Posterior vena cava (tissue), 2 donors: ENCODE measurements at regions not wholly inside any gene's neighbourhood (a gene's known extent, or its start where the extent isn't known, plus 50 kb on each side); places are given as distances from the start of the nearest gene placed in this dataset.
"Not testable (repeated sequence)": the region's sequence is repeated elsewhere in the genome, so short reads cannot be mapped to it uniquely, and the experiment has no call there.

Experiments used
- DNase-seq: peaks from one replicate; pipeline ENCODE4 v3.0.0-alpha.2; 2020; ENCODE audit warnings: low spot score
- intact Hi-C, 2 donors: fragments of 100-400 bp; cut with DNase I; formaldehyde crosslinking; loops; one replicate each; pipeline versions ENCODE4 v1.14.1 to v1.14.2; 2022 to 2023
- donor health status: DM: yes; HTN: yes; CAD: no.
- donor health status: DM: yes; HTN: yes; CAD: no.

DNA sequence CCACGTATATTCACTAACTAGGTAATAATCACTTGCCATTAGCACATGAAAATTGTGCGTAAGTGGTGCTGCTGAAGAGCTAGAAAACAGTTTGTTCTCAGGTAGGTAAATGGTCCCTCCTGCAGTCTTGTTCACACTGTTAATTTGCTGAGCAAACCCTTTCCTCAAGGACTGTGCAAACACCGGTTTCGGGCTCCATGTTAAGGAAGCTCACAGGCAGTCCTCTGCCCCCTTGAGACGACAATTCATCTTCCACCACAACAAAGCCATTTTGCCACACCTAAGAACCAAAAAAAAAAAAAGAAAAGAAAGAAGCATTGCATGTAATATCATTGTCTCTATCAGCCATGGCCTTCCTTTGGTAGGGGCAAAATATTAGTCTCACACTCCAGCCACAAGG is 193.9 kb downstream of the BCL11A start:
- DNase-seq, result no peak
- intact Hi-C loops, result no loop called here

DNA sequence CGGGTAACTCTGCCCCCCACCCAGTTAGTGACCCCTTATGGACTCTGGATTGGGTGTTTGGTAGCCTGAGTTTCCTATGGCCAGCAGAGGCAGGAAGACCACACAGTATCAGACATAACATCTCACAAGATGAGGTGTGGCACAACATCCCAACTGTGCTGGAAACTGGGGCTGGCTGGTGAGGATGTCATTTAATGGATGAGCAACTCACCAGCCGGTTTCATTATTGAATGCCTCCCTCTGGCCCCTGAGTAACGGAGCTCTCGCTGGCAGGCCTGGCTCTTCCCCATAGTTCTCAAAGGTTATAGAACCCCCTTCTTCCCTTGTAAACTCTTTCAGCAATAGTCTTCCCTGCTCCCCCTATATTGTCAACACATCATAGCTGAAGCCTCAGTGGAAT is 195.0 kb downstream of the BCL11A start:
- DNase-seq, result no peak
- intact Hi-C loops, result no loop called here

DNA sequence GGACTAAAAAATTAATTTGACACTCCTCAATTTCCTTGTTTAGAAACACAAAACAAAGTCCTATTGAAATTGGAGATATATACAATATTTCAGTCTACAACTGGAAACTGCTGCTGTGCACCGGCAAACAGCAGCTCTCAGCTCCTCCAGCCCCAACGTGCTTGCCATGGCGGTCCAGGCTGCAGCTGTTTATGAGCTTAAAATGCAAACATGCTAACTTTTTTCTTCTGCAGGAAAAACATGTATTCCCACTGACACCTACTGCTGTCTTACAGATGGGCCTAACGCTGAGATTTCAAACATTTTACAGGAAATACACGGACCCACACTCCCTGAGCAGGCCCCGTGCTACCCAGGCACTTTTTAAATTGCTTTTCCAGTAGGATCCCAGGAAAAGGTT is 195.5 kb downstream of the BCL11A start:
- no peak for DNase-seq
- intact Hi-C loops, result no loop called here

DNA sequence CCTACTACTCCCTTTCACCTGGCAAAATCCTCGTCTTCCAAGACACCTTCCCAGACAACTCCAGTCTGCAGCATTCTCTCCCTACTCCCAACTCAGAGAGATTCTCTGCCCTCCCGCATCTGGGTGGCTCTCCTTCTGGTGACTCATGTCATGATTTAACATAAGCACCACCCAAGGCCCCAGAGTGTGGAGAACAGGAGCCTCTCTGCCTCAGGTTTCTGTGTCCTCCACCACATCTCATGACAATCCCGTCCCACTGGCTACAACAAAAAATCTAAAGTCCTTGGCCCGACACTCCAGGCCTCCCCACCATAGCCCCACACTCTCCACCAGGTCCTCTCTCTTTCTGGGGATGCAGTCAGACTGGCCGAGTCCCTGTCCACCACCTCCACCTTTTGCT is 197.1 kb downstream of the BCL11A start:
- intact Hi-C loops, result no loop called here
- no peak for DNase-seq

DNA sequence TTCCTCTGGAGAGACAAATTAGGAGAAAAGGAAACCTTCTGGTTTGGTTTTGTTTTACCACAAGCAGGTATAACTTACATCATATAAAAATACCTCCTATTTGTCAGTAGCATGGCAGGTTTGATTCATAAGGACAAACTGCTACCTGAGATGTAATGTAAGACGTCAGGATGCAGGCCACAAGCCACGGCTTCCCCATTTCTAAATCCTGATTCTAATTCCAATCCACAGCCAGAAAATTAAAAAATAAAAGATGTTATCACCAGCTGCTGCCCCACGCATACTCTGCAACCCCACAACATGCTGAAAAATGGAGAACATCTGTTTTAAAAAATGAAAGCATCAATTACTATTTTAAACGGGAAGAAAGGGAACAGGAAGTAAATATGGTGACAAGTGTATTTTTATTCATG is 197.6 kb downstream of the BCL11A start:
- DNase-seq, result no peak
- intact Hi-C loops, result no loop called here

DNA sequence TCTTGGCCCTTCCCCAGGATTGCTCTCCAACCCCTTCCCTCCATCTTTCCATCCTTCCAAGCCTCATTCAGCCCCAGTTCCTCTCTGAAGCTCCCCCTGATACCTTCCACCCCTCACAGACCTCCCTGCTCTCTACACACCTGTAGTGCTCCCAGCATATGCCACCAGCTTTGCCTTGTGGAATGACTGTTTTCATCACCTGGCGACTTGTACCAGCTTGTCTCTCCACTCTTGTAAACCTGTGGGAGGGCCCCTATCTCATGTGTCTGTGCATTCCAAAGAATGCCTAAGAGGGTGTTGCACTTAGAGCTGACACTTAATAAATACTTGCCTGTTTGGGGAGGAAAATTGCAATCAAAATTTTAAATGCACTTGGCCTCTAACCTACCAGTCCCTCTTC is 198.7 kb downstream of the BCL11A start:
- intact Hi-C loops, result no loop called here
- no peak for DNase-seq

DNA sequence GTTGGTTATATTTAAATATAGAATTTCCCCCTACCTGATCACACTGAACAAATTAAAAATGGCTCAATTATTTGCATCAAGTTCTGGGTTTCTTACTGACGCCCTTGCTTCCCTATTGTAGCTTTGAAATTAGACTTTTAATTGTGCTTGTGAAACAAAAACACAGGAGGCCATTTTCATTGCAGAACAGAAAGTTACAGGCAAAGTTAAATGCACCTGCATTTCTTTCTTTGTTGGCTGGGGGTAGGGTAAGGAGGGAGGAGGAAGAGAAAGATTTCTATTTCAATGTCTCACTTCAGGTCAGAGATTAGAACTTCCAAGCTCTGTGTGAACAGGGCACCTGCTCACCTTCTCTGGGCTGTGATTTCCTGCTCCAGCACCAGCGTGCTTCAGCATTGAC is 199.6 kb downstream of the BCL11A start:
- no peak for DNase-seq

DNA sequence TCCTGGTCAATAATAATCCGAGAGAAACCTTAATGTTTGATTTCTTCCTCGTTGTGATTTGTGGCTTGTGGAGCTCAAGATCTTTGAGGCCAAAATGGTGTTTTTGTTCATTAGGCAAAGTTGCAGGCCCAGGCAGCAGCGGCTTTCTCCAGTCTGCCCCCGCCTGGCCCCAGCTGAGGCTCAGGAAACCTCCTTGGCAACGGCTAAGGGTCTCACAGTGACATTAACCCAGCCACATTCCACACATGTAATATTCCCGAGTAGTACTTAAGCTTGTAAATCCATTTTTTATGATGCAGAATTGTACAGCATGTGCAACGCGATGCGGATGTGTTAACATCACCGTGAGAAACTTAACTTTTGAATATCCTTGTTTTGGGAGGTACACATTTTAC is 200.1 kb downstream of the BCL11A start:
- no peak for DNase-seq
- intact Hi-C loops, result no loop called here

More for the DNA sequence above, 199.6 kb downstream of the BCL11A start:
- intact Hi-C loops, result no loop called here

DNA sequence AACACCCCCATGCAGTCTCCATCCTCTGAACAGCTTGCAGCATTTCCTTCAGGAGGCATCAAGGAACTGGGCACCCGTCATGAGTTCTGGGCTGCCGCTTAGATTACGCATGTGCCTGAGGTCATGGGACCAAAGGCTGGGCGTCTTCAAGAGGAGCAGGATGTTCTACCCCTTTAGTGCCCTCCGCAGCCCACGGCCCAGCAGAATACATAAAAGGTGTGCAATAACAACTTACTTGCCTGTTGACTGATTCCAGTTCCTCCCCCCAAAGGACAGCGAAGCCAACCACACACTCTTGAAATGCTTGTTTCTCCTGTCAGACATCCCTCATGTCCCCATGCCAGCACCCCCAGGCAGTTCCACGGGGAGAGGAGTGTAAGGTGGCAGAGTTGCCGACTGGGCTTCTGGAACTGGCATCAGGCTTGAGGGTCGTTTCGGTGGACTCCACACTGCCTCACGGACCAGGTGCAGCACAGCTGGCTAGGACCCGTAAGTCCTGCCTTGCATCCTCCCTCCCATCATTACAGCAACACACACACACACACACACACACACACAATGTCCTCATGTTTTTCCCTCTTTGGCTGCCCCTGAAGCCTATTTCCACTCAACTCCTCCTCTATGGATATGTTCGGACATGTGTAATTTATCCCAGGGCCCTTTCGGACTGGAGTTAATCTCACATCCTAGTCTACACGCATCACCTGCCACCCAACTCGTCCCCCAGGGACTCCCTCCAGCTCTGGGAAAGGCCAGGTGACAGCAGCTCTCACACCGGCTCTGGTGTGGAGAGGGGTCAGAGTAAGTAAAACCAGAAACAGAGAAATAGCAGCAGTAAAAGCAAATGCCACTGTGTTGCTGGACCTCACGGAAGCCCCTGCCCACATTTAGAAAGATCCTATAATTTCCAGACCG is 200.7 kb downstream of the BCL11A start:
- DNase-seq, result no peak
- intact Hi-C loops, result no loop called here

DNA sequence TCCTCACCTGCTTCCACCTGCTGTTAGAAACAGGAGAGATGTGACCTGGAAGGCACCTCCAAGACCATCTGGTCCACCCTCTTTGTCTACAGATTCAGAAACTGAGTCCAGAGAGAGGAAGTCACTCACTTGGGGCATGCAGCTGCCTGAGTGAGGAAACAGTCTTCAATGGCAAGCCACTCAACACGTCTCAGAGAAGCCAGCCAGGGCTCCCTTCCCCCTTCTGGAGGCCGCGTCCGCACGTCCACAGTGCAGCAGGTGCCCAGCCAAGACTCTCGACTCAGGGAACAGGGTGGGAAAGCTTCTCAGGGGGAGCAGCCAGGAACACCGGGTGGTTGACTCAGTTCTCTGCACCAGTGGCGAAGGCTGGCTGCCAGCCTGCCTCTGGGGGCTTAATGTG is 201.7 kb downstream of the BCL11A start:
- intact Hi-C loops, result no loop called here

DNA sequence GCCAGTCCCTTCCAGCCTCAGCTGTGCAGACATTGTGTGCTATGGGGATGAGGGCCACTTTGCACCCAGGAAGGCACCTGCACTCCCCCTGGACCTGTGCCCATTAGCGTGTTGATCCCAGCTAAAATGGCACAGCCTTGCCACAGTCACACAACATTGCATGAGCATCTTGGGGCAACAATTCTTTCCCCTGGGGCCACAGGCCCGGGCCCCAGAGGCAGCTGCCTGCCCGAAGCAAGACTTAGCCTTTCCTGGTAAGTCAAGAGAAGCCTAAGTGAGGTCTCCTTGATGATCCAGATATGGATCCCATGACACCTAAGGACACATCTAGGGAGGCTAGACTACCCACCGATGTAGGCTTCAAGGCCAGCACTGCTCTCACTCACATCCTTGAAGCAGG is 202.1 kb downstream of the BCL11A start:
- intact Hi-C loops, result no loop called here
- no peak for DNase-seq

More for the DNA sequence above, 201.7 kb downstream of the BCL11A start:
- no peak for DNase-seq

DNA sequence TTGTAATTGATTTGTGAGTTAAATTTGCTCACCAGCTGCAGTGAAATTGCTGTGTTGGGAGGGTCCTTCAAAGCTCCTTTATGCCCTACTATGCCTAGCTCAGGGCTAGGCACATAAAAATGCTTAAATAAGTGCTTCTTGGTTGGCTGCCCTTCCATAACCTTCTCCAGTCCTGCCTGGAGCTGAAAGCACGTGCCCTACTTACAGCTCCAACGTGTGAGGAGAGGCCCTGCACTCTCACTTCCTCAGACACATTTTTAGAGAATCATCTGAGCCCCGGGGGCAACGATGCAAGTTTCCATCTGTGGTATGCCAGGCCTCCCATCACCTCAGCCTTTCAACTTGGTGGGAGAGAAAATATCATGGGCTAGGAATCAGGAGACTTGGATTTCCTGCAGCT is 202.7 kb downstream of the BCL11A start:
- intact Hi-C loops, result no loop called here
- DNase-seq, result no peak

DNA sequence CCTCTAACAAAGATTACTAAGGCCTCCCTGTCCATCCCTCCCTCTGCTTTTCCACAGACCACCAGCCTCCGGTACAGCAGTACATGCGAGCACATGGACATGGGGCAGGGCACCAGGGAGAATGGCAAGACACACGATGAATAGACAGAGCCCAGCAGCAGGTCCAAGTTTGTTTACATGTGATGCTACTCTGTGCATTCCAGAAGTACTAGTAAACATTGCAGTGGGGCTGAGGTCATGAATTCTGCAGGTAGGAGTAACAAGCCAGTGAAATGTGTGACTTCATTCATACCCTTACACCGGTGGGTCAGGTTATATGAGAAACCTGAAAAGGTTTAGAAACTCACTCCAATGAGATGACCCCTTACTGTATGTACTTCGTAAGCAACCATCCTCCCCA is 205.7 kb downstream of the BCL11A start:
- no peak for DNase-seq
- intact Hi-C loops, result no loop called here

DNA sequence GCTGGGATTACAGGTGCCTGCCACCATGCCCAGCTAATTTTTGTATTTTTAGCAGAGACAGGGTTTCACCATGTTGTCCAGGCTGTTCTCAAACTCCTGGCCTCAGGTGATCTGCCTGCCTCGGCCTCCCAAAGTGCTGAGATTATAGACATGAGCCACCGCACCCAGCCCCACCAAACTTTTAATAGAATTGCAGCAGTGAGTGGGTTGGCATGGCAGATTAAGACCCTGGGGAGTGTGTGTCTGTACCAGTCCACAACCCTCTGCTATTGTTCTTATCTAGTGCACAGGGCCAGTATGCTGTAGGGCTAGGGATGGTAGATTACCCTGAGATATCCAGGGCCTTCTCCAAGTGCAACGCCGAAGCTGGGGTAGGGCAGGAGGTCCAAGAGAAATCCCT is 211.0 kb downstream of the BCL11A start:
- DNase-seq, intact Hi-C loops: not testable (repeated sequence)

DNA sequence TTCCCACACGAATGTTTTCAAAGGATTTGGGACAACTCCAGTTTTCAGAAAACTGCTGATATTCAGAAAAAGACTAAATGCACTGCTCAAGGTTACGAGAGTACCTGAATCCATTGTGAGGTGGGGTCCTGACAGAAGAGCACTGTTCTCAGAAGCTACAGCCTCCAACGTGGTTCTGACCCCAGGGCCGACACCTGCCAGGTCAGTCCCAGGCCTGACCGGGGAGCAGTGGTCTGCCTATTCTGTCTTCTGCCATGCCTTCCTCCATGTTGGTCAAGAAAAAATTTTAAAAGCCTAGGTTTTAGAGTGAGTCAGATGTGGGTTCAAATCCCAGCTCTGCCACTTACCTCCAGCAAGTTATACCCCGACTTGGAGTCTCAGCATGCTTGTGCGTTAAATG is 212.3 kb downstream of the BCL11A start:
- intact Hi-C loops, result no loop called here

DNA sequence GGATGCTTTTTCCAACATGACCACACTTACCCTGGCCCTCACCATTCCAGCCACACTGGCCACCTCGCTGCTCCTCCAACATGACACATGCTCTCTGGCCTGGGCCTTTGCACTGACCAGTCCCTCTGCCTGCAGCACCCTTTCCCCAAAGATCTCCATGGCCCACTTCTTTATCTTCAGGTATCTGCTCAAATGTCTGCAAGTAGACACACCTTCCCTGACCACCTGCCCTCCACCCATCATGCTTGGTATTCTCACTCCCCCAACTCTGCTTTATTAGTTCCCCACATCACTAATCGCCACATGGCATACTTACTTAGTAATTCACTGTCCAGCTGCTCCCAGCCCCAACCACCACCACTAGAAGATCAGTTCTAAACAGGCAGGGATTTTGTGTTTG is 214.2 kb downstream of the BCL11A start:
- DNase-seq, result no peak
- intact Hi-C loops, result no loop called here

More for the DNA sequence above, 212.3 kb downstream of the BCL11A start:
- no peak for DNase-seq

DNA sequence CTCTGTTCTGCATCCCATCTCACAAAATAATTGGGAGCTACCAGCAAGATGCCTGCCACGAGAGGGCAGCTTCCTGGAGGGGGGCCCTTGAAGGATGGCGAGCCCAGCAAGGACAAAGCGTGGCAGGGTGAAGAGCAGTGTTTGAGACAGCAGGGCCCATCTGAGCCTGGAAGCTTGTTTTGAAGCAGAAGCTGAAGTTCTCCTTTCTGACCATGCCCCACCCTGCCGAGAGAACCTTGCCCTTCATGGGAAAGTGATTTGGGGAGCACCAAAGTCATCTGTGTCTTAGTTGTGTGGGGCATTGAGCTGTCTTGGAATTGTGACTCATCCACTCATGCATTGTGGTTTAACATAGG is 216.3 kb downstream of the BCL11A start:
- intact Hi-C loops, result no loop called here
- no peak for DNase-seq

DNA sequence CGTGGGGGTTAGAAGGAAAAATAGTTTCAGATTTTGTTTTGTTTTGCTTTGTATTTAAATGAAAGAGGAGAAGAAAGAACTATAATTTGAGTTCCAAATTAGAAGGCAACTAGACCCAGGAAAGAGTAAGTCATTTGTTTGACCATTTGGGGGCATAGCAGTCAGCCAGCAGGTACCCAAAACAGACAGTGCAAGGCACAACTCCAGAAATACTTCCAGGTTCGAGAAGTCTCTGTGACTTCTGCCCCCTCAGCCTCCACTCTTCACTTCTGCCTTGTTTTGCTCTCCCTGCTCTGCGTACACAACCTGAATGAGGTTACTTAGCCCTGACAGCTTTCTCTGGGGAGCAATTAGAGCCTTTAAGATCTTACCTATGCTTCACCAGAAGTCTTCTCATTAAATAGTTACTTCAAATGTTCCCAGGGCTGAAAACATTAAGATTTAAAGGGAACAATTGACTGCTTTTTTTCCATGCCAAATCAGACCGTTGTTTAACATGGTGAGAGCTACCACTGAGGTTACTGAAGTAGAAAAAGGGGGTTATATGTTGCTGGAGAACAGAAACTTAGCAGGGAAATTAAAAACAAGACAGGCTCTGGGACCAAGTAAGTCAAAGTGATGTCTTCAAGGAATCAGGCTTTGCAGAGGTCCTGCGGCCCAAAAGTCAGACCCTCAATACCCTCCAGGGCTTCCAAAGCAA is 216.9 kb downstream of the BCL11A start:
- no peak for DNase-seq
- intact Hi-C loops, result no loop called here

DNA sequence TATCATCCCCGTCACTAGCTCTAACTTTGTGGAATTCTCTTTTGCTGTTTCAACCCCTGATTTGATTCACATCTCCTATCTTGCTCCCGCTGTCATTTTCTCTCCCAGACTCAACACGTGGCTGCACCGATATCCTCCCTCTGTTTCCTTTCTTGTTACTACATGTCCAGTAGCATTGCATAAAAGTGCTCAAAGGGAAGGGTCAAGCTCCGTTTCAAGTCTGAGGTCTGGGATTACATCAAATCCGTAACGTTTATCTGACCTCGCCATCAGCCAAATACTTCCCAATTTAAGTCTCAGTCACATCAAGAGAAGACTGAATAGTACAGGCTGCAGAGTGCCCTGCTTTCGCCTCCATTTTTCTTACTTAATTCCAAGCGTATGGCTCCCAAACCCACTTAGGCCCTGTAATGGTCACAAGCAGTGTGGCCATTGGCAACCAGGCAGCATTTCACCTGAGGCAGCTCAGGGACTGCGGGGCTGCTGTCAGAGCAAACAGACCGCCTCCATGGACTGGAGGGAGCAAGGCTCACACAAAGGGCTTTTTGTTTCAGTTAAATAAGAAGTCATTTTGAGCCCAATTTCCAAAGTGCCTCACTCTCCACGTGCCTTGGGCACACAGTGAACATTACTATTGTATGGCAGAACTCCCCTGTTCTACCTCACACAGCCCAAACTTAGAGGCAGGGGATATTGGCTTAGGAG is 217.8 kb downstream of the BCL11A start:
- intact Hi-C loops, result no loop called here
- DNase-seq, result no peak

DNA sequence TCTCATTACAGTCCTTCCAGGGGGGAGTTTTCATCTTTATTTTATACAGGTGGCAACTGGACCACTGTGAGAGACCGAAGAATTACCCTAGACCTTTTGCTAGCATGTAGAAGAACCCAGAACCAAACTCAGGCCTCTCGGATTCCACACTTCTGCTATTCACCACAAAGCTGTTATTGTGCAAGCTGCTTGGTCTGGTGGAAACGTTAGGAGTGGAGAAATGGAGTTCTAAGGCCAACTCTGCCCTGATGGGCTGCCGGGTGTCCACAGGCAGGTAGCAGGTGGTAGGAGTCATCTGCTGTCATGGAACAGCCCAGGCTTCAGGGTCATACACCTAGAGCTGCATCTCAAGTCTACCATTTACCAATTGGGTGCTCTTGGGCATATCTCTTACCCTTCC is 218.8 kb downstream of the BCL11A start:
- intact Hi-C loops, result no loop called here
- no peak for DNase-seq
